ENCODE measurements at regions not wholly inside any gene's neighbourhood (a gene's known extent, or its start where the extent isn't known, plus 50 kb on each side); places are given as distances from the start of the nearest gene placed in this dataset.

DNA sequence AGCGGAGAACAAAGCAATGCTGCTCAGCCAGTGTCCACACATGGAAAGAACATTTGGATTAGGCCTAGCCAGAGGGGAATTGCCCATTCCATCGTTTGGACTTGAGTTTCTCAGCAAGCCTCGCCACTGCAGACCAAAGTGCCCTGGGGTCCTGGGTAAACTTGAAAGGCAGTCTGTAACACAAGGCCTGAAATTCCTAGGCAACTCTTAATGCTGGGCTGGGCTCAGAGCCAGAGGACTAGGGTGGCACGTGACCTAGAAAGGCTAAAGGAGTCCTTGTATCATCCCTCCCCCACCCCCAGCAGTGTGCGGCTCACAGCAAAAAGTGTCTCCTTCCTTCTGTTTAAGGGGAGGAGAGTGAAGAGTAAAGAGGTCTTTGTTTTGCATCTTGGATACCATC is 210.4 kb upstream of the ARX start:
- no peak for DNase-seq (ENCODE audit: low read depth, low spot score)

DNA sequence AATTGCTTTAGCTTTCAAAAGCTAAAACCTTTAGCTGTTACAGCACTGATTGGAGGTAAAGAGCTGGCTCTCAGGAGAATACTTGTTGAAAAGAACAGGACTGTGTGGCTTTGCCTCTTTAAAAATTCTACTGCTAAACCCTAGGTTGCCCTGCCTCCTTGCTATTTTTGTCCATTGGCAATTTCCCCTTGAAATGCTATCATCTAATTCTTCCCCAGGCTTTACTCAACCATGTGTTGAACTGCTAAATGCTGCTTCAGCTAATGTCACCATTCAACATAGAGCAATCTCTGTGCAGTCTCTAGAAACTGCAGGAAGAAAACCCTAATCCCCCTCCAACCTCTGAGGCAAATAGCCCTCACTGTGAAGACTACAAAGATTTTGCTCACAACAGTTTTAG is 203.7 kb upstream of the ARX start:
- DNase-seq (ENCODE audit: low read depth, low spot score) = no peak

DNA sequence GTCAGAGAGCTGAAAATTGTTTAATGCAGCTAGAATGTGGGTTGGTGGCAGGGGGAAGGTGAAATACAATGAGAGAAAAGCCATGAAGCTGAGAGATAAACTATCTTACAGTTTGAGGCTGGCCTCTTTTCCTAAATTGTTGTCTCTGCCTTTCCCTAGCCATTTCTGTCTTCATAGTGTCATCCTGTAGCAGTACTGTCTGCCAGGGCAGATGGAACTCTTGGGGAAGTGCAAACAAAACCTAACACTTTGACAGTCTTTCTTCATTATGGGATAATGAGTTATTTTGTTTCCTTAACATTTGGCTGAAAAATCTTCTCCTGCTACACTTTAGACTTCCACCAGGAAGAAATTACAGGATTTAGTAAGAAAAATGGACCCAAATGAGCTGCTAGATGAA is 197.8 kb upstream of the ARX start:
- DNase-seq (ENCODE audit: low read depth, low spot score) = no peak

DNA sequence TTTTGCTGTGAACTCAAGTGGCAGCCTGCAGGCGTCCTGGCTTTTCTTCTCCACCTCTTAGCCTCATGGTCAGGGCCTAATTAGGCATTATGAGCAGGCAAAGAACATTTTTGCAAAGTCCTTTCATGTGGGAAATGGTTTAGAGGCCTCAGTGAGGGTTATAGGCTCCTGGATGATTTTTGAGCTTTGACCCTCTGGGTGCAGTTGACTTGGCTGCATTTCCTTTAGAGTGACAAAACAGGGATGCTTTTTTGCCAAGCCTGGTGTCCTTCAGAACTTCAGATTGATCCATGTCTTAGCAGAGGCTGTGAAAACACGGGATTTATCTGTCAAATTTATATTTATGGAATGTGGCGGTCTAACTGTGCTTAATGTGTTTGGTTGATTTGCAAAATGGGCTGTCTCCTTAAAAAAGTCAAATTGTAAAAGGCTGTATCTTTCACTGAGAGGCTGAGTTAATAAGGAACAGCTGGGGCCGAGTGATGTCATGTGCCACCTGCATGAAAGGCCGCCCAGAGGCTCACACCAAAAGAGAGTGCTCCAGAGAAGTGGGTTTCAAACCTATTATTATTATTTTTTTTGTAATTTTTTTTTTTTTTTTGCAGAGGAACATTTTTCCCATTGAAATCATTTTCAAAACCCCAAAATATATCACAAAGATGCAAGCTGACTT is 192.2 kb upstream of the ARX start:
- DNase-seq (ENCODE audit: low read depth, low spot score) = no peak

DNA sequence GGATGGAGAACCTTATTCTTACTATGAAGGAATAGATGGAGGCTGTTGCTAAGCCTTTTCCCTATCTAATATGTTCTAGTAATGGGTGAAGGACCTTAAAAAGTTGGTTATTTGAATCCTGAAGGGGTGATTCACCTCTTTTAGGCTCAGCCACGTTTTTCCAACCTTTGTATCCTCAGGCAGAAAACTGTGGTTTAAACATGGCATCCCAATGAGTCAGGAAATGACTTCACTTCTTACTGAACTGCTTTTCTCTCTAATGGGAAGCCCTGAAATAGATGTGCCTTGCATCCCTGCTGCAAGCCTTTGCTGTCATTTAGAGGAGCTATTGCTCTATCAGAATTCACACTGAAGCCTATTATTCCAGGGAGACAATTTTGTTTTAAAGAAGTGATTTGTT is 191.0 kb upstream of the ARX start:
- DNase-seq (ENCODE audit: low read depth, low spot score) = no peak

DNA sequence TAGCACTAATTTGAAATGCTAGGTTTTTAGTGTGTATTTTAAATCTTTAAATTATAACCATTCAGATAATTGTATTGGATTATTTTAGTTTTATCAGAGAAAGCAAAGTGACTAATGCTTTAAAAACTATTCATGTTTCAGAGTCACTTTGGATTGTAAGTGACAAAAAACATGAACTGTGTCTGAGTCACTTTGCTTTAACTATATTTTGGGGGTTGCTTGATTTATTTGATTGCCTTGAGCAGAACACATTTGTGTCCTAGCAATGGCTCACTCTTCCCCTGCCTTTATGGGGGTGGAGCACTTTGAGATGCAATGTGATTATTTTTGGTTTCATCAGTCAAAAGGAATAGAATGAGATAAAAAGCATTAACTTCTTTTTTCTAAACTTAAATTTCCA is 188.4 kb upstream of the ARX start:
- DNase-seq (ENCODE audit: low read depth, low spot score) = no peak

DNA sequence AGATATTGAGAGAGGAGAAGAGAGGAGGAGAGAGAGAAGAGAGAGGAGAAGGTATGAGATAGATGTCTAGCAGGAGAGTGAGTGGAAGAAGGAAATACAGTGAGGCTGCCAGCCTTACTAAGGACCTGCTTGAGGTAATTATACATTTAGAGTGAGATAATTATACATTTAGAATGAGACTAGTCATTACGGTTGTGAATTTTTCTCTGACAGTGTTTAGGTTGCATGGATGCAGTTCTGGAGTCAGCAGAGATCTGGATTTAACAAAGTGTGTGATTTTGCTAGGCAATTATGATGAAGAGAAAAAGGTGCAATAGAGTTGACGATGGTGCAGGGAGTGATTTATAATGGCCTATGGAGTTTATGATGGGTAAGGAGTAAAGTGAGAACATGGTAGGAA is 187.1 kb upstream of the ARX start:
- no peak for DNase-seq (ENCODE audit: low read depth, low spot score)

DNA sequence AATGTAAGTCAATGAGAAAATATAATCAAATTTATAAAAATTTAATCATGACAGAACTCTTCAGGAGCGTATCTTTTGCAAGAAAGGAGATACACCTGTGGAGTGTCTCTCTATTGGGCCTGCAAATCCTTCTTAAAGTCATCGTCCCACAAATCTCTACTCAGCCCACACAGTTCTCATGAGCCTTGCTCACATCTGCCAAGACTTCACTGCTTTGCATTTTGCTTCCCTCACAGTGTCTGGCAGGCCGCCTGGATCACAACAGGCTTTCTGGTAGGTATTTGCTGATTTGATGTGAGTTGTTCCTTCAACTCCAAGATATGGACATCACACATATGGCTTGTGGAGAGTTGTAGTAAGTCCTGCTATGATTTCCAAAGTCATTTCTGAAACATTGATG is 183.1 kb upstream of the ARX start:
- no peak for DNase-seq (ENCODE audit: low read depth, low spot score)

DNA sequence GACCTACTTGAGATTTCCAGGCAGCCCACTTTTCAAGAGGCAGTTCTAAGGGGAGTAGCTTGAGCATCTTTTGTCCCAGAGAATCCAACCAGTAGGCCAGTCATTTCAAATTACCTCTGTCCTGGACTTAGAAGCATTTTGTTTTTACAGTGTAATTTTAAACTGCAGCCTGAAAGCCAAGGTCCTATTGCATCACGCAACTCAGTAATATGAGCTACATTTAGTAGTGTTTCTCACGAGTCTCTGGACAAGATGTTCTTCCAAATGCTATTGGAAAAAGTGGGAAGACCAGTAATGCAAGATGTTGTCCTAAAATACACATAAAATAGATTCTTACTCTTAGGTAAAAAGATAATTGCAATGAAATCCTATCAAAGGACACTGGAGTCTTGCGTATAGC is 182.5 kb upstream of the ARX start:
- no peak for DNase-seq (ENCODE audit: low read depth, low spot score)

DNA sequence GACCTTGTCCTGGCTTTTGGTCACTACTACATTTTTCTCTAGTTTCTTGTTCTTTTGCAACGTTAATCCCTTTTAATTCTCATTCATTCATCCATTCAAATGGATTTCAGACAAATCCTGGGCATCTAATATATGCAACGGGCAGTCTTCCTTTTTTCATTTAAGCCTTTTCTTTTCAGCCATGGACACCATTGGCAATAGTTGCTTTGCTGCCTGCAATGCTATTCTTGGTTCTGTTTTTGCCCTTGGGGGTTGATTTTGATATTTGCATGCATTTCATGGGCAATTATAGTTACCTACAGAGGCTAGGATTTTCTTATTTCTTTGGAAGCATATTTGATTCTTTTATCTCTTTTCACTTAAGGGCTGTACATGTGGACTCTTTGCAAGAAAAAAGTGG is 180.5 kb upstream of the ARX start:
- DNase-seq (ENCODE audit: low read depth, low spot score) = no peak

DNA sequence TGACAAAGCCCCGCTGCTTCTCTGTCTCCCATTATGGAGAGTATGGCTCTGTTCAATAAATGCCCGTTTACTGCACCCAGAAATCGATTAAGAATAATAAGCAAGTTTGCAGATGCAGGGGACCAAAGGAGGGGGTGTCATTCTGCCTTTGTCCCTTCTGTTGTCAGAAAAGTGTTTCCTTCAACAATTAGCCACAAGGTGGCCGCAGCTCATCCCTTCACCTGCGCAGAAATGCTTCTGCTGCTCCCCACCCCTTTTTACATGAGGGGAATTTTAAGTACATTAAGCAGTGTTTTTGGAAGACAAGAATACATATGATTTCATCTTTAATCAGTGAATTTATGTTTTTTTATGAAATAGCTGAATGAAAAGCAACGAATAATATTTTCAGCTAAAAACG is 175.6 kb upstream of the ARX start:
- DNase-seq (ENCODE audit: low read depth, low spot score) = no peak

DNA sequence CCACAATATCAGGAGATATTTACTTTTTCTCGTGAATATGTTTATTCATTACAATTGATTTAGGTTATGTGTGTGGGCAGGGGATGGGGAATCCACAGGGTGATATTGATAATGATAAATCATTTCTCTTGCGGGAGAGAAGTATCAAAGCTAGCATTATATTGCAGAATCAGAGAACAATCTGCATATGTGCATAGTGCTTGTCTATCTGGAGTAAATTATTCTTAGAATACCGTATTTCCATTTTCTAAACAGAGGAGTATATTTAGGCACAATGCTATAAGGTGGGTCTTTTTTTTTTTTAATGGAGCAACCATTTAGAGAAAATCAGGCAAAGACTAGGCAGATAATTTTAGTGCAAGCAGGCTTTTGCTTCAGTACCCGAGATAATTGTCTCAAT is 166.0 kb upstream of the ARX start:
- DNase-seq (ENCODE audit: low read depth, low spot score) = no peak

DNA sequence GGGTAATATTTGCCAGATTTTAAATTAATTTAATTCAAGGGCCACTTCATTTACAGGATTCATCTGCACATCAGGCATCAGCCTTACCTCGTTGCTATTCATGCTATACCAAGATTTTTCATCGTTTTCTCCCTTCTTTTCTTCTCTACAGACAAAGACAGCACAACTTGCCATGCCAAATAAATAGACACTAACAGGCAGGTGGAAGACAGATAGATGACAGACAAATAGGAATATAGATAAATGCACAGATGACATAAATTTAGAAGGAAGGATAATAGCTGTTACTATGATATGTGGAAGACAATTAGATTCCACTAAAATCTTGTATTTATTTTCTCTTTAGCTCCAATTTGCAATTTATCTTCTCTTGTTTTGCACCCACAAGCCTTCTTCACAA is 164.5 kb upstream of the ARX start:
- no peak for DNase-seq (ENCODE audit: low read depth, low spot score)

DNA sequence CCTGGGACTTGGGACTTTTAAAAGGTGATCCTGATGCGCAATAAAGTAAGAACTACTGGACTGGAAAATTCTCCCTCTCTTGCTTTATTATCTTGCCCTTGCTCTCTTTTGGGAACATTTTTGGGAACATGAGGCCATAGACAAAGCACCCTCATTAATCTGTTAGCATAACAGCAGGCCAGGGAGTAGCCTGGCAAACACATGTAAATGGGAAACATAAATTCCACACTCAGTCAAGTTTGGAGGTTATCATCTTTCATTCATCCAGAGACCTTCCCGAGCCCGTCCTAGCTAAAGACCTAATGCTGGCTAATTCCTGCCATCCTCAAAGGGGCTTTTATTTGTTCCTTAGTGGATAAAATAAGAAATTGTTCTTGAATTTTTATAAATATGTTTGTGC is 162.8 kb upstream of the ARX start:
- DNase-seq (ENCODE audit: low read depth, low spot score) = no peak

DNA sequence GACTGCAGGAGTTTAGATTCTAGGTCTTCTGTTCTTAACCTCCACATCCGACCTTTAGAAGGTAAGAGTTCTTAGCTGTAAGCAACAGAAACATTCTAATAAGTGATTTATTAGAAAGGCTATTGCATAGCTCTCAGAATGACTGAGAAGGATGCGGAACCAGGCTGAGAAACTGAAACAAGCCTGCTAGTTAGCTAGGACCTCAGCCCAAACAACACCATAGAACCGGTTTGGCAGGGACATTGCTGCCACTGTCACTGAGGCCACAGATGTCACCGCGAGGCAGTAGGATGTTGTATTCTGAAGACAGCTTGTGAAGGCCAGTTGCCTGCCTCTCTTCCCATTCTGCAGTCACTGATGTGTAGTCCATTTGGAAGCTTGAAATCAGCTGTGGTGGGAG is 160.0 kb upstream of the ARX start:
- DNase-seq (ENCODE audit: low read depth, low spot score) = no peak

DNA sequence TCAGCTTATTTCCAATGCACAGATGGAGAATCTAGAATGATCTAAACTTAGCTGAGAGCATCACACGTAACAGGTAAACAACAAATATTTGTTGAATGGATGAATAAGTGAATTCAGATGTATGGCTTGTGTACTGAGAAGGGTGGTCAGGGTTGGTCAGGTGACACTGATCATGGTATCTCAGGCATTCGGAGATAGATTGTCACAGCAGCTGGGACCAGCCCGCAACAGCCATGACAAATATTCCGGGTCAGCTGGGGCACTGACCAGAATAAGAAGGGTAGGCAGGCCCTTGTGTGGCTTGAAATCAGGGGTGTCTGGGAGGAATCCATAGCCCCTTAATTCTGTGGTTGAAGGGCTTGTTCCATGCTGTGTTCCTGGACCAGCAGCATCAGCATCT is 159.4 kb upstream of the ARX start:
- no peak for DNase-seq (ENCODE audit: low read depth, low spot score)

DNA sequence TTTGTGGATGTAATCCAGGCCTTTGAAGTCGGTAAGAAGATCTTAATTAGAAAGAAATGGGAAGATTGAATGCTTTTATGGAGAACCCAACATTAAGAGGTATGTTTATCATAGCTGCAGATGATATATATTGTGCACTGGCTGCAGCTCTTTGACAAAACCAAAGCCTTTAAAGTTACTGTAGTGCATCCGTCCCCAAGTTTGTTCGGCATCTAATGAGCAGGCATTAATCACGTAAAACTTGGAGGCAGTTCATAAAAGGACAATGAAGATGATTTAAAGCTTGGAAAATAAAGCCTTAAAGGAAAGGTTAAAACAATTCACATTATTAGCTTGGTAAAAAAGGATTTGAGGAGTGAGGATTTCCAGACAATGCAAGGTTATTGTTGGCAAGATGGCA is 150.8 kb upstream of the ARX start:
- no peak for DNase-seq (ENCODE audit: low read depth, low spot score)

DNA sequence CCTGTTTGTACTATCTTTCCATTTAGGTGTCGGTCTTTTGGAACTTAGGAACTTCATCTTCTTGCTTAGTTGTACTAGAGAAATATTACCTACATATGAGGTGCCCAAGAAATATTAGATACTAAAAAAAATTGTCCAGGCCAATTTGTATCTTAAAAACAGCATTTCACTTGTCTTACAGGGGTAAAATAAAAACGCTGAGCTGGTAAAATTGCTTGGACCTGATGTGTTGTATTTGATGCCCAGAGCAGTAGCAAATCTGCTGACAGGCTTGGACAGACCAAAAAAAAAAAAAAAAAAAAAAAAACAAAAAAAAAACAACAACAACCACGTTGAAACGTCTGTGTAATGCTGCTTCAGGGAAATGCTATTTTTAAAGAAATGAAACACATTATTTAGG is 150.4 kb upstream of the ARX start:
- DNase-seq (ENCODE audit: low read depth, low spot score) = no peak

DNA sequence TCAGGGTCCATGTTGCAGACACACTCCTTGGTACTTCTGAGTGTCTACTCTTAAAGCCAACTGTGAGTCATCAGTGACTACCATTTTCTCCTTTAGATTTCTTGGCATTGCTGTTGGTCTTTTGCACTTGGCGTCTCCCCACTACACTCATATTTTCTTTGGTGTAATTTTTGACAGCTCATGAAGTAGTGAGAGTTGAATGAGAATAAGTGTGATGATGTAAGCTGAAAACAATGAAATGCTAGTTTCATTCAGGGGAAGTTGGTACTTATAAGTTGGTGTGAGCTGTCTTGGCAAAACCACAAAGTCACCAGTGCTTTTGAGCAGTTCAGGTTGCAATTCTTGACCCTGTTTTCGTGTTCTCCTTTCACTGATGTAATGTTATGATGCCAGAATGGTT is 142.9 kb upstream of the ARX start:
- no peak for DNase-seq (ENCODE audit: low read depth, low spot score)

DNA sequence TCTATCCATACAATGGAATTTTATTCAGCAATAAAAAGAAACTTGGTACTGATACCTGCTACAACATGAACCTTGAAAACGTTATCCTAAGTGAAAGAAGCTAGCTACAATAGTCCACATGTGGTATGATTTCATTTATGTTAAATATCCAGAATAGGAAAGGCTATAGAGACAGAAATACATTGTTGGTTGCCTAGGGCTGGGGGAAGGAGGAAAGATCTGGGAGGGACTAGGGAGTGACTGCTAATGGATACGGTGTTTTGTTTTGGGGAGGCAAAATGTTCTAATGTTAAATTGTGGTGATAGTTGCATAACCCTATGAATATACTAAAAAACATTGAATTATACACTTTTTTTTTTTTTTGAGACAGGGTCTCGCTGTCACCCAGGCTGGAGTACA is 141.1 kb upstream of the ARX start:
- no peak for DNase-seq (ENCODE audit: low read depth, low spot score)

DNA sequence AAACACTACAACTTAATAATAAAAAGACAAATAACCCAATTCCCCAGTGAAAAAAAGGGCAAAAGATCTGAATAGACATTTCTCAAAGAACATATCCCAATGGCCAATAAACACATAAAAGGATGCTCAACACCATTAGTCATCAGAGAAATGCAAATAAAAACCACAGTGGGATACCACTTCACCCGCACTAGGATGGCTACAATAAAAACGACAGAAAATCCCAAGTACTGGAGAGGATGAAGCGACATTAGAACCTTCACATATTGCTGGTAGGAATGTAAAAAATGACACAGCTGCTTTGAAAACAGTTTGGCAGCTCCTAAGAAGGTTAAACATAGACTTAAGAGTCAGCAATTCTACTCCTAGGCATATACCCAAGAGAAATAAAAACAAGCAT is 140.6 kb upstream of the ARX start:
- no peak for DNase-seq (ENCODE audit: low read depth, low spot score)

DNA sequence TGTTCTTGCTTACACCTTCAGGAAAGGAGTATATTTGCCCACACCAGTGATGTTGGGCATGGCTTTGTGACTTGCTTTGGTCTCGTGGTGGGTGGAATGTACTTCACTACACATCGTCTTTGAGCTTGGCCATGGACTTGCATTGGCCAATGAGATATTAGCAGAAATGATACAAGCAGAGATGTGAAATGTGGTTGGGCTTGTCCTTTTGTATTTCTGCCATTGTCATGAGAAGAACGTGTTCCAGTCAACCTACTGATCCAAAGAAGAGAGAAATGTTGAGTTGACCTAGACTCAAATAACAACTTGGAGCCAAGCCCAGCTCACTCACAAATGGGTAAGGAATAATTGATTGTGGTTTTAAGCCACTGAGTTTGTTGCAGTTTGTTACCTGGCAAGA is 138.4 kb upstream of the ARX start:
- no peak for DNase-seq (ENCODE audit: low read depth, low spot score)

DNA sequence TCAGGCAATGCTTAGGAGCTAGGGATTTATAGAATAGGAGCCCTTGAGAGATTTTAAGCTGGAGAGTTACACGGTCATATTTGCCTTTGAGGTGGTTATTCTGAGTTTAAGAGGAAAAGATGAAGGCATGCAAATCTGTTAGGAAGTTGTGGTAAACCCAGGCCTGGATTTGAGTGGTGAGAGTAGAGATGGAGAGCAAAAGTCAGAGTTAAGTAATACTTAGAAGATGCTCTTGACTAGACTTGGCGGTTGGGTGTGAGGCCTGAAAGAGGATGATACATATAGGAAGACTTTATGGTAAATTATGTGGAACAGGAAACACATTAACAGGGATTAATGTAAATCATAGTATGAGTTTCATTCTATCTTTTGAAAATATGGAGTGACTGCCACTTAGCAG is 136.0 kb upstream of the ARX start:
- DNase-seq (ENCODE audit: low read depth, low spot score) = no peak

Data from activated CD4-positive, CD25-positive, alpha-beta regulatory T cell treated with anti-CD3 and anti-CD28 coated beads, Interleukin-2, amount 50 U/mL, for 16 hours (primary cell).